NOMO-1 treated with DMSO at 0.1 percent for 48 hours (cell line): ENCODE measurements at regions not wholly inside any gene's neighbourhood (a gene's known extent, or its start where the extent isn't known, plus 50 kb on each side); places are given as distances from the start of the nearest gene placed in this dataset.

Source experiments
- DNase-seq: peaks from one replicate; lab custom pipeline; 2025; ENCODE audit not compliant: unreplicated experiment; lab: John Stamatoyannopoulos, UW

DNA sequence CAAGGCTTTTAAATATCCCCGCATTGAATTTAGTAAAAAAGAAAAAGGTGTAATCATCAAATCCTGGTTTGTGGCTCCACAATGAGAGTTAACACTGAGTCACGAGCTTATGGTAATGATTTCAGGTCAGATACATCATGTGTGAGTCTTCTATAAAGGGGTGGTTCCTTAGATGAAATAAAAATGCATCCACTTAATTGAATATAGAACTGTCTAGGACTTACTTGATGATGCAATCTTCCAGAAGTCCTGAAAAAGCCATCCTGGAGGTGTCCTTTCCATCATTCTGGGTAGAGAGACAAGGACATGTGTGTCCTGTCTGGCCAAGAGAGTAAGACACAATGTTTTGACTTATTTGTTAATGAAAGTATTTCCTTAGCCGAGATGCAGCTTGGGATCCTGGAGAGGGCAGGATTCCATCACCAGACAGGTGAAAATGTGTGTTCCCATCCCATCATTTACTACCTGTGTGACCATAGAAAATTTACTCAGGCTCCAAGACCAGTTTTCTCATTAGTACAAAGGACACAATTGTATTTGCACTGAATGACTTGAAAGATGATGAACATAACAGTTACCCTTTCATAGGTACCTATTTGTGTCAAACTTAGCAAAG, 1539.8 kb upstream of the PIK3C3 start:
- DNase-seq, result no peak

DNA sequence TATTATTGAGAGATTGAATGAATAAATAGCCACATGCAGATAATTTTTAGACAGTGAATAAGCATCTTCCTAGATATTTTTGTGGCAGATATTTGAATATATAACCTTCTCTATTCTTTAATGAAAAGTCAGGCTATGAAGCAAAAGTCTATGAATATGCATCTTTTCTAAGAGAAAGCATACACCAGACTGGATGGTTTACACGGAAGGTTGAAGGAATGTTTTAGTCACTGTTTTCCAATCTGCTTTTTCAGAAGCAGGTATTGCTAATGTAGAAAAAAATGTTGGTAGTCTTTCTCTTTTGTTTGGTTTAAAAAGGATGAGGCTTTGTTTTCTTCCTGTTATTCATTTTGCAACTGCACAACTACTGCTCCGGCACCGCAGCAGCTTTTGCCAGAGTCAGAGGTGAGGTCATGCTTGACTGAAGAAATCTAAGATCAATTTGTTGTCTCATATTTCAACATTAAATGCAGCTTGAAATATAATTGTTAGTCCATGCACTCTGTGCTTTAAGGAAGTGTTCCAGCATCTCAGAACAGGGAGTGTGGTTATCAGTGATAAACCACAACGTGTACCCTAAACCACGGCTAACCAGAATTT, 1540.8 kb upstream of the PIK3C3 start:
- no peak for DNase-seq

DNA sequence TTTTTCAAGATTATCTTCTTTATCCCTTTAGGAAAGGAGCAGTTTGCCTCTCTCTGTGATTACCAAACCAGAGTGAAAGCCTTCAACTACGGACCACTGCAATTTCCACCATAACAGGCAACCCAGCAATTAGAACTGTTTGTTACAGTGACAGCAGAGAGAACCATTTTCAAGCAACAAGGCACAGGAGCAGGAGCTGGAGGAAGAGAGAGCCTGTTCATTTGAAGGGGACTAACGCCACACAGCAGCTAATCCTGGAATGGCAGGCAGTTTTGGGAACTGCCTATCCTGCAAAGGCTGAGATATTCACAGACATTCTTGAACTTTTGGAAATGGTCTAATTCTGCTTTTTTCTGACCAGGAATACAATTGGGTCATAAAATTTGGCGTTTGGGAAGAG, 1541.9 kb upstream of the PIK3C3 start:
- DNase-seq, result no peak

GRCh38 chr18:40412410-40412809, 1542.6 kb upstream of the PIK3C3 start:
- DNase-seq, result no peak

DNA sequence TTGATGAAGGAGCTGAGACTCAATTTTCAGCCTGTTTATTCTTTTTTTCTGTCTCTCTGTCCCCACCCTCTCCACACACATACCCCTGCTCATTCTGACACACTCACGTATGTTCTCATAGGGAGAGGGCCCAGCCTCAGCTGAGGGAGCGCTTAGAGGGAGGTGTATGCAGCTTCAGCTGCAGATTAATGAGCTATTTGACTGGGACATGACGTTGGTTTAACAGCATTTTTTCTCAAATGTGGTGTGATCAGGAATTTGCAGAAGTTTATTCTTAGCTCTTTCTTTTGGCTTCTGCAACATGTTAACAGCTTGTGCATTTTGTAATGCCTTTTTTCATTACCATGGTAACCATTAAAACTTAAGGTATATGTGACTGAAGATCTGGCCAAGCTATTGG, 1547.1 kb upstream of the PIK3C3 start:
- no peak for DNase-seq

DNA sequence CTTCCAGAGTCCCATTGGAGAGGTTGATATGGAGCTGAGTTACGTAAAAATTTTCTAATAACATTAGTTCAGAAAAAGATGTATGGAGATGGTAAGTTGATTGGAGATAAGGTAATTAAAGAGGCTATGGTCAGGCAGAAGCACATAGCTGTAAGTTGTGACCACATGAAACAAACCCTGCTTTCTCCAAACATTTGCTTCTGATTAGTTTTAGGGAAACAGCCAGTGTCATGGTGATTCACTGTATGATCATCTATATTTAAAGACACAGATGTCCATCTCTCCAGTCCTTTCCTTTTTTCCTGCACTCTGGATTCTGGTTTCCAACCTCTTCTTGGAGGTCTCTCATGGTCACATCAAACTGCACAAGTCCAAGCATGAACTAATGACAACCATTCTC, 1550.8 kb upstream of the PIK3C3 start:
- no peak for DNase-seq

DNA sequence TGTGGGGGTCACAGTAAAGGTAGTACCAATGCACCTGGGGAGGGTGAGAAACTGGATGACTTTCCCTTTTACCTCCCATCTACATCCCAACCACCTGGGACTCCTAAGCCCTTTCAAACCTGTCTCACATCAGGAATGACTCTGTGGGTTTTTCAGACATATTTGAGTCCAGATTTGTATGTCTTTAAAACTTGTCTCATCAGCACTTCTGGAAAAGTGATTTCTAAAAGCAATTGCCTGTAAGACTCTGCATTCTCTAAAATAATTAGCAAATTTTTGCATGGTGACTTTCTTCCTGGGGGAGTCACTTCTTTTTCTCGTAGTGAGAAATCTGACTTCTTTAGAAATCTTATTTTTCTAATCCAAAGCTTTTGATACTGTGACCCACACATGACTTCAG, 1553.0 kb upstream of the PIK3C3 start:
- DNase-seq, result no peak

- no peak for DNase-seq
These were observed 1566.9 kb upstream of the PIK3C3 start for GRCh38 chr18:40388121-40388520.

DNA sequence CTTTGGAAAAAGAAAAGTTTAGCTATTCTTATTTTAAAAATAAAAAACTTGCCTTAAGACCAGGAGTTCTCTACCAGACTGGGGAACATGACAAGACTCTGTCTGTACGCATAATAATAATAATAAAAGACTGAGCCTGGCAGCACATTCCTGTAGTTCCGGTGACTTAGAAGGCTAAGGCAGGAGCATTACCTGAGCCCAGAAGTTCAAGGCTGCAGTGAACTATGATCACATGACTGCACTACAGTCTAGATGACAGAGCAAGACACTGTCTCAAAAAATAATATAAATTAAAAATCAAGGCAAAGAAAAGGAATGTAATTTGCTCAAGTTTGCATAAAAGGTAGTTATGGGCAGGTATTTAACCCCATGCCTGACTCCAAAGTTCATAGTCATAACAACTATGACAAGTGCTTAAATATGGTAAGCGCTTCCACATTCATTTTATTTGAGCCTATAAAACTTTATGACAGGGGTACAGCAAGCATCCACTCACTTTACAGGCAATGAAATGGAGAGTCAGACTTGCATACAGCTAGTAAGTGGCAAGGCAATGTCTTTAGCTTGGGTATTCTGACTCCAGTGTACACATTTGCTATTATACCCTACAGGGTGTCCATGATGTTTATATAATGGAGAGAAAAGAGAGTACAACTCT, 1567.8 kb upstream of the PIK3C3 start:
- DNase-seq, result no peak

DNA sequence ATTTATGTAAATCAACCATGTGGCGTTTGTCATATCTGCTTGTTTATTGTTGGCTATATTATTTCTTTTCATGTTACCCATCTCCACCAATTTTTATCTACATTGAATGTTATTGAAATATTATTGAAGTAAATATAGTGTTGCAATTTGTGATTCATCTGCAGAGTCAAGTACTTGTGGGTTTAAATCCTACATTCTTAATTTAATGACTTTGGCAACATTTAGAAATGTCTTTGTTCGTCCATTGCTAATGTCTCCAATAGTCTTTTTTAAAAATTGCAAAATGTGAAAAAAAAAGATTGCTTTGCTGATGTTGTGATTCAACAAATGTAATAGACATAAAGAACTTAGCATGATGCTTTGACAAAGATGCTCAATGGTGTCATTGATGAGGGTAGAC, 1572.8 kb upstream of the PIK3C3 start:
- no peak for DNase-seq

DNA sequence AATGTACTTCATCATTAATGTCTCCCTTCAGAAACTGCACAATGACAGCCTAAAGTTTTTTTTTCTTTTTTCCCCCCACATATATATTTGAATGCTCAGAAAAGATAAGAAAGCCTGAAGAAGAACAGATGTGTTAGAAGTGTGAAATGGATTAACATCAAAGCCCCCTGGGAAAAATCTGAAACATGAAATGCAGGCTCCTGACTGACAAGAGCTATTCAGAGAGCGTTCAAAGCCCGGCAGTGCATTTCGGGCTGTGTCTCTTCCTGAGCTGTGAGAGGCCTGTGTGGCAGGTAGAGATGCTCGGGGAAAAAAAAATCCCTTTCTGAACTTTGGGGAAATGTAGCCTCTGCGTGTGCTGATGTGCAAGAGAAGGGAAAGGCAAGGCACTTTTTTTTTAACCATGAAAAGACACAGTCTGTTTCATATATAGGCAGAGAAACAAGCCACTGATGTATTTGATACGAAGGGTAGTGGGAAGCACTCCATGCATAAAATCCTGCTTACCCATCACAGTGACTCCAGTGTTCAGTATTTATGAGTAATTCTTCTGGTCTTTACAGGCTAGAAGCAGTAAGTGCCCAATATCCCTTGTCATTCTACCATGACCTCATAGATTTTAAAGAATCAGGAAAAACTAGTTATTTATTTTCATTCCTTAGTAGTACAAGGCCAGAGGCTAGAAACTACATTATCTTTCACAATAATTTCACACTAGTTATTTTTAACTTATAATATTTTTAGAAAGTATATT, 1574.2 kb upstream of the PIK3C3 start:
- DNase-seq, result no peak

DNA sequence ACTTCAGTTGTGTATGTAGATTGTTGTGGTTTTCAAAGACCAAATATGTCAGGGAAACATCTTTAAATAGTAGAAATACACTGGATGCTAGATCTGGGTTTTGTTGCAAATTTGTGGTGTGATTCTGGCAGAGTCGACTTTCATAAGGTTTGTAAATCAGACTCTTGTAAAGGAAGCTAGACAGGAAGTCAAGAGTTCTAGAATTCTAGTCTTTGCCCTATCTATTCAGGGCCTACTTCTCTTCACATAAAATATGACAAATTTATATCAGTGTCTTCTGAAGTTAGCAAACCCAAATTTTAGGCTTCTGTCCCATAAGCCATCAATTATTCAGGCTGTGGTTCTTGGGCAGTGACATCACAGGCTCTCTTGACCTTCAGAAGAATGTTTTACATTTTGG, 1579.2 kb upstream of the PIK3C3 start:
- no peak for DNase-seq

- no peak for DNase-seq
These were observed 1583.4 kb upstream of the PIK3C3 start for GRCh38 chr18:40371673-40372072.

DNA sequence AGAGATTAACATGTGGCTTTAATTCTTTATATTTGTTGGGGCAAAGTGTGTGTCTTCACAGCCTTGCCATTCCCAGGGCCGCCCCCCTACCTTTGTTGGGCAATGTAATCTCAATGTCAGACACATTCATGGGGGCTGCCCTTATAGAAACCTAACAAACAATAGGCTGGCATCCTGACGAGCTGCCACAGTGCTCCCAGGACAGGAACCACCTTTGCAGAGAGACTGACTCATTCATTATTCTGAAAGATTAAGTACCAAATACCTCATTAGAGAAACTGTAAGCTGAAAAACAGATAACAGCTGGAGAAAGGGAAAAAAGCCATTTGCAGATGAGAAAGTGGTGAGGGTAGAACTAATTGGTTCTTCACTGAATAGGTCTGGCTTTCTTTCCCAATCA, 1587.5 kb upstream of the PIK3C3 start:
- DNase-seq, result no peak

GRCh38 chr18:40366521-40366920, 1588.5 kb upstream of the PIK3C3 start:
- DNase-seq, result no peak

DNA sequence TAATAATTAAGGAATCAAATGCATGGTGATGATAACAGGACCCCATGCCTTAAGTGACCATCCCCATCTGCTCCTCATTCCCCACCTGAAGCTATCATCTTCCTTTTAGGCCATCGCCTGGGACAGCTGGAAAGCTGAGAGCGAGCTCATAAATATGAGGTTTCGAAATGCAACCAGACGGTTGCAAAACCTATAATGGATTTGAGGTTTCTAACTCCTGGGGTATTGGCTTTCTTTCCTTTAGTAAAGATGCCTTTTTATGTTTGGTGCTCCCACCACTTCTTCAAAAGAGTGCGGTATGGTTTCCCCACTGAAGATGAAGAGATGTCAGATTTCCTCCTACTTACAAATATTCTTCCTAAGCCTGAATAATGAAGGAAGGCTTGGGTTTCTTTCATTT, 1589.5 kb upstream of the PIK3C3 start:
- no peak for DNase-seq

- no peak for DNase-seq
These were observed 1594.5 kb upstream of the PIK3C3 start for GRCh38 chr18:40360558-40360957.

DNA sequence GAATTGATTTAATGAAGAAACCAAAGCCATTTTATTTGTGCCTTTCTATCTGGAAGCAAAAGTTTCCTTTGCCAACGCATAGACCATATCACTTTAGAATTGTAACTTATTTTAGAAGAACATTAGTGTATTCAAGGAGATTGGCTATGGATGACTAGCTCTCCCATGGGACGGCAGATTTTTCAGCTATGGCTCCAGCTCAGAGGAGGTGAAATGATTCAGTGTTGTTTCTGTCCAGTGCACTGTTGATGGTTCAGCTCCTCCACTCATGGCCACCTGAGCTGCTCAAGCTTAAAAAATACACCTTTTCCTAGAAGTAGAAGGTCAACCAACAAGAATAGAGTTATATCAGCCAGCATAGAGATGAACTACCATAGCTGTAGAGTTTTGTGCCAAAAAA, 1597.5 kb upstream of the PIK3C3 start:
- DNase-seq, result no peak

DNA sequence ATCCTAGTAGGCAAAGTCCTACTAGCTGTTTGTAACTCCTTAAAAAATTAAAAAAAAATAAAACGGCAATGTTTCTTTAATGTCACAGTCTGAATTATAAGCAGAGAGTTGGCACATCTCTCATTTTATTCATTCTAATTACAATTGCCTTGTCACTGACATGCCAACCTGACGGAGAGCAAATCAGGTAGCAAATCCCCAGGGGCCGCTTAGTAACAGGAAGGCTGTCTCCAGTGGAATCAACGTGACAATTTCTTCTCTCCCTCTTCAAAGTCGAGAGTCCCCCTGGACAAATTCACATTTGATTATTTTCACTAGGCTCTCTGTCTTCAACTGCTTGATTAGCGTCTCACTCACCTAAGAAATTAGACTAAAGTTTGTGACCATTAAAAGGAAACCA, 1598.9 kb upstream of the PIK3C3 start:
- no peak for DNase-seq

- DNase-seq, result no peak
These were observed 1599.3 kb upstream of the PIK3C3 start for GRCh38 chr18:40355726-40356125.

GRCh38 chr18:40348196-40348595, 1606.8 kb upstream of the PIK3C3 start:
- DNase-seq, result no peak

GRCh38 chr18:40347261-40347660, 1607.8 kb upstream of the PIK3C3 start:
- DNase-seq, result no peak
